22Rv1 (cell line): ENCODE measurements at regions not wholly inside any gene's neighbourhood (a gene's known extent, or its start where the extent isn't known, plus 50 kb on each side); places are given as distances from the start of the nearest gene placed in this dataset.

ENCODE experiments used
- CTCF ChIP-seq: fragments of 450-650 bp; IDR thresholded peaks from 2 replicates; pipeline ENCODE4 v1.5.1; 2017; ENCODE audit warnings: mild to moderate bottlenecking
- ZFX ChIP-seq: fragments of 450-650 bp; IDR thresholded peaks from 2 replicates; pipeline ENCODE4 v1.6.1; 2017; ENCODE audit warnings: antibody characterized with exemption, borderline replicate concordance

- TF ChIP-seq CTCF (no peak), ZFX (no peak)
Measured at GRCh38 chrX:65902011-65902410, 137.9 kb downstream of the VSIG4 start.
